ENCODE measurements at regions not wholly inside any gene's neighbourhood (a gene's known extent, or its start where the extent isn't known, plus 50 kb on each side); places are given as distances from the start of the nearest gene placed in this dataset.

DNA sequence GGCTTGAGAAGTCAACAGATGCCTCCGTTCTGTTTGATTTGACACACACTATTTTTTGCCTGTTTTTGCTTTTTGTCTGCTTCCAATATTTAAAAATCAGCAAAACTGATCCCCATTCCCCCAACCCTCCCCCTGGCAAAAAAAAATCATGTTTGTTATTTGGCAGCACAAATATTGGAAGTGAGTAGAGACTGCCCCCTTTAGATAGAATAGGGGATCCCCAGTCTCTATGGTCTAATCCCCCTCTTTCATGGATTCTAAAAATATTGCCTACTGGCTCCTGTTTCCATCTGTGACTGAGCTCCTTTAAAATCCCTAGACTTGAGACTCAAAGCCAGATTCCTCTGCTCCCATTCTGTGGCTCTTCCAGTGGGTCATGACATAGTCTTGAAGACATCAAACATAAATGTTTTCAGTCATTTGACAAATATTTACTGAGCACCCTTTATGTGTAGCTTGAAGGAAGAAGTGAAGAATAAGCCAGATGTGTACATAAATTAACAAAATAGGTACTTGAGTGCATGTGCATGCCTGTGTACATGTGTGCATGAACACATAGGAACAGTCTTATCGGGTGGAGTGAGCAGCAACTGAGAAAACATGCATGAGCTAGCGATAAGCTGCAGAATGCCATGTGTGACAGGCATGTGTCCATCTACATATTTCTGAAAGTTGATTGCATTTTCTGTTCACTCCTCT, 101.2 kb downstream of the SALL1 start:
- Histone ChIP-seq H3K79me2 (ENCODE audit: control insufficient read depth, insufficient read depth, low read length) (no peaks in the 10 kb centered on the region), H3K27ac (ENCODE audit: insufficient read depth, low read depth, low read length) (no peak overlapping the region), H3K9me3 (replicated peaks; ENCODE audit: control insufficient read depth, insufficient read depth, low read length) (peaks cover 2% of the 10 kb centered on the region), H3K4me2 (ENCODE audit: insufficient read depth, low read length) (no peak overlapping the region), H3K4me1 (ENCODE audit: control insufficient read depth, extremely low read depth, insufficient read depth, low read length) (no peaks in the 10 kb centered on the region), H4K20me1 (replicated peaks; ENCODE audit: control insufficient read depth, extremely low read depth, insufficient read depth, low read length) (no peaks in the 10 kb centered on the region), H3K27me3 (ENCODE audit: control insufficient read depth in 2 of 2, insufficient read depth in 2 of 2, low read length in 2 of 2) (no peaks in the 10 kb centered on the region), H2AFZ (ENCODE audit: low read depth, low read length) (no peak overlapping the region), H3K4me3 (replicated peaks in 1 of 3; ENCODE audit: insufficient read depth in 1 of 3, low read depth in 1 of 3, low read length in 3 of 3) (no peak overlapping the region), H3K36me3 (ENCODE audit: control insufficient read depth in 2 of 2, extremely low read depth in 1 of 2, insufficient read depth in 2 of 2, low read length in 2 of 2) (no peaks in the 10 kb centered on the region), H3K9ac (replicated peaks; ENCODE audit: extremely low read depth, insufficient read depth, low read length) (no peak overlapping the region), H3K9me1 (replicated peaks; ENCODE audit: control insufficient read depth, extremely low read depth, insufficient read depth, low read length) (no peaks in the 10 kb centered on the region)
- FAIRE-seq, result no peak
- no peak for DNase-seq (ENCODE audit: low read depth, low spot score)
- BruUV-seq (replicated peaks), result no TSS peak
- intact Hi-C loops (cut with micrococcal nuclease), result no loop called here
- dilution Hi-C loops (cut with MboI; ENCODE audit: extremely low pct_ligation_motif_present, low sequenced_read_pairs), result no loop called here
- ChIA-PET POLR2A (no interaction called here), CTCF (no interaction called here)
- no peak for TF ChIP-seq GATA2 (IDR thresholded peaks at IDR 0.05; ENCODE audit: insufficient read depth, insufficient read length, low read depth, low read length)
- TF ChIP-seq EZH2 (IDR thresholded peaks at IDR 0.05; ENCODE audit: borderline replicate concordance, low read depth, low read length, severe bottlenecking), result no peak
- TF ChIP-seq CTCF (IDR thresholded peaks at IDR 0.05; ENCODE audit: extremely low read depth in 1 of 2, insufficient read depth in 1 of 2, low read depth in 1 of 2, low read length in 2 of 2), result no peak
- TF ChIP-seq JUN (IDR thresholded peaks at IDR 0.05; ENCODE audit: borderline replicate concordance, insufficient read depth, insufficient read length, low read depth), result no peak
- TF ChIP-seq, protein P1, sequence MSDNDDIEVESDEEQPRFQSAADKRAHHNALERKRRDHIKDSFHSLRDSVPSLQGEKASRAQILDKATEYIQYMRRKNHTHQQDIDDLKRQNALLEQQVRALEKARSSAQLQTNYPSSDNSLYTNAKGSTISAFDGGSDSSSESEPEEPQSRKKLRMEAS (IDR thresholded peaks at IDR 0.05; ENCODE audit: insufficient read depth, insufficient read length), result no peak
- TF ChIP-seq MYC (IDR thresholded peaks at IDR 0.05; ENCODE audit: low read depth, low read length), result no peak
- no peak for TF ChIP-seq FOS (IDR thresholded peaks at IDR 0.05; ENCODE audit: borderline replicate concordance, insufficient read depth, low read length)
- no peak for TF ChIP-seq POLR2AphosphoS5 (IDR thresholded peaks at IDR 0.05; ENCODE audit: insufficient read depth, low read depth, low read length)
- no peak for TF ChIP-seq POLR2A (IDR thresholded peaks at IDR 0.05; ENCODE audit: low read depth, low read length)

All from endothelial cell of umbilical vein (primary cell).